ENCODE measurements at regions not wholly inside any gene's neighbourhood (a gene's known extent, or its start where the extent isn't known, plus 50 kb on each side); places are given as distances from the start of the nearest gene placed in this dataset.

GRCh38 chr12:15033029-15033428 is 60.2 kb downstream of the PDE6H start:
- DNase-seq (ENCODE audit: low read depth), result no peak

GRCh38 chr12:15033641-15034040 is 60.8 kb downstream of the PDE6H start:
- no peak for DNase-seq (ENCODE audit: low read depth)

GRCh38 chr12:15035185-15035584 is 62.3 kb downstream of the PDE6H start:
- no peak for DNase-seq (ENCODE audit: low read depth)

- no peak for DNase-seq (ENCODE audit: low read depth)
Observed at GRCh38 chr12:15037091-15037687, 64.3 kb downstream of the PDE6H start.

GRCh38 chr12:15038137-15038536 is 65.3 kb downstream of the PDE6H start:
- no peak for DNase-seq (ENCODE audit: low read depth)

- DNase-seq (ENCODE audit: low read depth), result peak; percentile 31
Observed at GRCh38 chr12:15044471-15044870, 71.6 kb downstream of the PDE6H start.

GRCh38 chr12:15045451-15045850 is 72.6 kb downstream of the PDE6H start:
- DNase-seq (ENCODE audit: low read depth), result no peak

- DNase-seq (ENCODE audit: low read depth), result no peak
Observed at GRCh38 chr12:15047611-15048010, 74.8 kb downstream of the PDE6H start.

- no peak for DNase-seq (ENCODE audit: low read depth)
Observed at GRCh38 chr12:15049461-15050153, 76.8 kb downstream of the PDE6H start.

- no peak for DNase-seq (ENCODE audit: low read depth)
Observed at GRCh38 chr12:15050659-15051058, 77.8 kb downstream of the PDE6H start.

GRCh38 chr12:15052691-15053090 is 79.8 kb downstream of the PDE6H start:
- DNase-seq (ENCODE audit: low read depth), result no peak

GRCh38 chr12:15056218-15056617 is 83.4 kb downstream of the PDE6H start:
- DNase-seq (ENCODE audit: low read depth), result no peak

All from GM04504 (cell line).